NOMO-1 (cell line): ENCODE measurements at regions not wholly inside any gene's neighbourhood (a gene's known extent, or its start where the extent isn't known, plus 50 kb on each side); places are given as distances from the start of the nearest gene placed in this dataset.
A peak's percentile ranks its signal among the peaks of the same experiment; 100 is the strongest.

Experiments
- DNase-seq, 2 experiments: peaks; one replicate each; lab custom pipeline; 2025; ENCODE audit not compliant: unreplicated experiment in 2 of 2; lab: John Stamatoyannopoulos, UW

DNA sequence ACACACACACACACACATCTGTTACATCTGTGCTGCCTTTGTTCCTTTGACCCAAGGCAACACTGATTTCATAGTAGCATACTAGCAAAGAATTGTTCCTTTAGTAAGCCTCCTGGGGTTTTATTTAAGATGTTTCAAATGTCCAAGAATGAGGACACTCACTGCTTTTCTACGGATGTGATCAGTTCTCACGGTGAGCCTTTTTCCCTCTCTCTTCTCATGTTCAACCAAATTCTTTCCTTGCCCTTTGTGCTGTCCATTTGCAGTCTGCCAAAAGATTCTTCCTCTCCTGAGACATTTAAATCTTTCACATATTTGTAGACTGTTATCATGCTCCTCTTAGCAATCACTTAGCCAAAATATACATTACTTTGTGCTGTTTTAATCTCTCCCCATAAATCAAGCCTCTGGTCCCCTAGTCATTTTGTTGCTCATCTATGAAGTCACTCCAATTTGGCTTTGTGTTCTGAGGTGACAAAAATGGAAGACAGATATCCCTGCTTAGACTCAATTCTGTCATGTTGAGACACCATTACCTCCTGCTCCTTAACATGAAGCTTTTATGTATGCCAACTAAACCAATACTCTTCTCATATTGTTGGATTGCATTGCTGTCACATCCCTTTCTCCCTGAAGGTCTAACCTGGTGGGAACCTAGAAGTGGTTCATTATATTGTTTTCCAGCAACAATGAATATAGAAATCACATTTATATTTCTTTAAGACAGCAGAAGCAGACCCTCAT is 1605.3 kb upstream of the ACVR2A start:
- no peak for DNase-seq

DNA sequence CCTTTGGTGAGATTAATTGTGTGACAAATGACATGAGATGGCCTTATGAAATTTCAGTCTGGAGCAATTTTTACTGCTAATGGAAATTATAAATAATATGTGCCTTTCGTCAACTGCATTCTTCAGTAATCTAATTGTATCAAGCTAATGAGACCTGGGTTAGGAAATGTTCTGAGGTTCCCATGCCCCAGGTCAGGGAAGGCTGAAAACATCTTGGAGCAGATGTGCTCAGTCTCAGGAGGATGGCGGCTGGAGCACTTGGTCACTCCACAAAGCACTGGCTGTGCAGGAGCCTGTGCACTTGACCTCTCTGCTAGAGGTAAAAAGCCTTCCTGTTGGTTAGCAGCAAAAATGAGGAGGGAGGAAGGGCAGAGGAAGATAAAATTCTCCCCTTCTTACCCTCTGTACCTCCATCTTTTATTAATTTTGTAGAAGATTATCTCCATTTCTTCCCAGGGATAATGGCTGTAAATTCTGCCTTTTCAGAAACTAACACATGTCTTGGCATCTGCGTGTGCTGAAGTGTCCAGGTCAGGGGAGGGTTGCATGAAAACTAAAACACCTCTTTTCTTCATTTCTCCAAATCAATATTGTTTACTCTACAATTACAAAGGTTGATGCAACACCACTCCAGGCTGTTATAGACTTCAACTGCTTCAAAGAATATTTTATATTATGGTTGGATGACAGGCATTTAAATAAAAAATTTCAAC is 1606.4 kb upstream of the ACVR2A start:
- no peak for DNase-seq

GRCh38 chr2:146235158-146235557 is 1609.7 kb upstream of the ACVR2A start:
- DNase-seq = no peak

DNA sequence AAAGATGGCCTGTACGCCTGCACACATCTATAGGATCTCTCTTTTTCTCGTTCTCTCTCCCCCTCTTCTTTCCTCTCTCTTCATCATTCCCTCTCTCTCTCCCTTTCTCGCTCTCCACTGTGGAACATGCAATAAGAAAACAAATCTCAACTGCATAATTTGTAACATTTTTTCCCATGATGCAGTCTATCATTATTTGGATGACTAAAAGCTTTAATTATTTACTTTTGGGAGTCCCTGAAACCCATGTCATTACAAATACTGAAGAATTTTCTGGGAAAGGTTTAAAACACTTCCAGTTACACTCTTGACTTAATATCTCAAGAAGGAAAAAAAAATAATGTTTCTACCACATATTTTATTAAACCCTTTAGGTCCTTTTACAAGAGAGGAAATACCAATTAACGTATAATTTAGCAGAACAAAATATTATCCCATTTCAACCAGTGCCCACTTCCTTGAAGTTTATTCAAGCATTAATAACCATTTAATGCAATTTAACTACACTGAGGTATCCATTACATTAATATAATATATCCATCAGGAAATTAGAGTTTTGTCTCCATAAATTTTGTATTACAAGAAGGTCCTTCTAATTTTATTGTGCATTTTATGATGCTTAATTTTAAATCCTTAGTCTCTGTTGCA is 1615.2 kb upstream of the ACVR2A start:
- no peak for DNase-seq

- DNase-seq = peak in 1 of 2 experiments; percentile 44
Observed at GRCh38 chr2:146228466-146229058, 1616.3 kb upstream of the ACVR2A start.

DNA sequence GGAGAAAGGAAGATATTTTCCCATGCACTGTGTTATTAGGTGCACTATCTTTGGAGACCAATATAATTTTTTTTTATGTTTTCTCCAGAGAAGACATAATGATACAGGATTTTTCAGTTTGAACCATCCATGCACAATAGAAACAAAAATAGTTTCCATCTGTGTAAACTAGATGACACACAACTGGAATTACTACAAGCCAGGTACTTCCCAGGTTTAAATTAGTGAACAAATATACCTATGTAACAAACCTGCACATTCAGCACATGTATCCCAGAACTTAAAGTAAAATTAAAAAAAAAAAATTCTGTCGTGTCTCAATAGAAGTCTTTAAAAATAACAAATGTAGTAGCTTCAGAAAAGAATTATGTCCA is 1616.8 kb upstream of the ACVR2A start:
- DNase-seq = no peak

DNA sequence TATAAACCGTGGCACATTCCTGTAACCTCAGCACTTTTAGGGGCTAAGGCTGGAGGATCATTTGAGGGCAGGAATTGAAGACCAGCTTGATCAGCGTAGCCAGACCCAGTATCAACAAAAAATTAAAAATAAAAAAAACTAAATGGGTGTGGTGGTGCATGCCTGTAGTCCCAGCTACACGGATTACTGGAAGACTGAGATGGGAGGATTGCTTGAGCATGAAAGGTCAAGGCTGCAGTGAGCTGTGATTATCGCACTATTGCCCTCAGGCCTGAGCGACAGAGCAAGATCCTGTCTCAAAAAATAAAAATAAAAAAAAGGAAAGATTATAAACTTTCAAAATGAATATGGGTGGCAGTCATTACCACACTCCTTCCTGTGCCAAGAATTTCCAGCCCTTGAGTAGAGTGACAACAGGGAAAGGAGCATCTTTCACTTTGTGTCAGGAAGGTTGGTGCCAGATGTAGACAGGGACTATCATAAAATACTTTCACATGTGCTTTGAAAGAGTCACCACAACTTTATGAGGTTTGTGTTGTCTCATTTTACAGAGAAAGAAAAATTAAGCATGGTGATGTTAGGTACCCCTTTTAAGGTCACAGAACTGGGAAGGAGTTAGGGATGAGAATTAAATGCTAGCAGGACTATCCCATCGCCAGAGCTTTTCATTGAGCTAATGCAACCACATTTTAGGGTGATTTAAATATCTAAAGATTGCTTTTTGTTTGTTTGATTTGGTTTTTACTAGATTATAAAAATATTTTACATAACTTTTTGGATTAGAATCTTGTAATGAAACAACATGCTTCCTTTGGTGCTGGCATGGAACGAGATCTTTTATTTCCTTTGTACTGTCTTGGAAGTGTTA is 1617.4 kb upstream of the ACVR2A start:
- DNase-seq = no peak

DNA sequence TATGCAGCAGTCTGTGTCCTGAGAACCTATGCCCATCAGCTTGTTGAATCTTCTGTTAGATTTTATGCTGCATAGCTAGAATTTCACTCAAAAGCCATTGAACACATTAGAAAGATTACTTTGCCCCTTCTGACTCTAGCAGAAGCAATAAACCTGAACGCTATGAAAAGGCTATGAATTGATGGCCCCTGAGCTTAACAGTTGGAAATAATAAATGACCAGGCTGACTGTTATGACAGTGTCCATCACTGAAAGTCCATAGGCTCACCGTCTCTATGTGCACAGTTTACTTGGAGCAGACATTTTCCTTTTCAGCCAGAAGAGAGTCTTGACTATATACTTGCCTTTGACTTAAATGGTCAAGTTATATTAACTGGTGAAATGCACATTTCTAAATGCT is 1618.8 kb upstream of the ACVR2A start:
- DNase-seq = no peak

DNA sequence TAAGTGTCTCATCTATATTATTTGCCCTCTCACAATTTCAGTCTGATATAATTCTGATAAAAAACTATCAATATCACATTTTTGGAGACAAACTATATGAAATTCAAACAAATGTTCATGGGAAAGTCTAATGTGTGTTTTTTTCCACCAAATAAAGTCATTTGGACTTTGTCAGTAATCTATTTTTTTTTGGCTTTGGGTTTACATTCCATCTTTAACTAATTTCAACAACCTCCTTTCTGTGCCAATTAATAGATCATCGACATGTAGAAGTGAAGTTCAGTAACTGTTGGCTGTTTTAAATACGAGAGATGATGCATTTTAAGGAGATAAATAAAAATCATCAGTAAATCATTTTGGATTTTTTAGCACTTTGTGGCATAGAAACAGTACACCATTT is 1623.0 kb upstream of the ACVR2A start:
- DNase-seq = no peak

GRCh38 chr2:146220957-146221356 is 1623.9 kb upstream of the ACVR2A start:
- DNase-seq = no peak

DNA sequence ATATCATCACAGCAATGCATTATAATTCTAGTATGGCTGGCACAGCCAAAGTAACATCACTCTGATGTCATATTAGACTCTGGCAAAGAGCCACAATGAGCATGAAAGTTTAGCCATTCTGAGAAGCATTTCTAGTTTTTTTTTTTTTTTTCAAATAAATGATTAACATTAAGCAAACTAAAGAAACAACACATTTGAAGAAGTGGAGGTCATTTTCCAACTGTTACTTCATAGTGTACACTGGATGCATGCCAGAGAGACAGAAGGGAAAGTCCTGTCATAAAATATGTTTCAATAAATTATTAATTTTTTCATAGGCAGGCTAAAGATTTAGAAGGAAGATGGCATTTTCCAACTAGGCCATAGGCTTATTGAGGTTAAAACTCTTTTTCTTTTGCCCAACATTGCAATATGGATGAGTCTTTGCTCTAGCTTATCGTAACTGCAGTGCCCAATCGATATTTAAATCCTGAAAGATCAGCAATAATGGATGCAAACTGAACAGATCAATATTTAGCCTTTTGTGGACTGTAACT is 1630.4 kb upstream of the ACVR2A start:
- no peak for DNase-seq

DNA sequence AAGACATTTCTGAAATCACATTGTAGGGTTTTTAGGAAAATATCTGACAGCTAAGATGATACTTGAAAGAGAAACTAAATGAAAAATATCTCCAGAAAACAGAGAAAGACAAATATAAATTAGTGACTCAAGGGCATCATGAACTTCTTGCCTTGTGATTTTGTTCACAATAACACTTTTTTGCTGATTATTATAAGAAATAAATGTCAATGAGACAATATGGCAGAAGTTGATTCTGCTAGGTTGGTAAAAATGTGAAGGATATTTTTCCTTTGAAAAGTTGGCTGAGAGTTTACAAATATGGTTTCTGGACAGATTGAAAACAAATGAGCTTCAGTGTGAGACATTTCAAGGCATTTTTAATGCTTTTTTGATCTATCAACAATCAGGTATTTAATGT is 1631.2 kb upstream of the ACVR2A start:
- DNase-seq = no peak

GRCh38 chr2:146212602-146213001 is 1632.2 kb upstream of the ACVR2A start:
- DNase-seq = no peak

- peak; percentile 42 to 89 for DNase-seq
Observed at GRCh38 chr2:146209842-146210275, 1635.0 kb upstream of the ACVR2A start.

GRCh38 chr2:146207901-146208300 is 1636.9 kb upstream of the ACVR2A start:
- DNase-seq = no peak

DNA sequence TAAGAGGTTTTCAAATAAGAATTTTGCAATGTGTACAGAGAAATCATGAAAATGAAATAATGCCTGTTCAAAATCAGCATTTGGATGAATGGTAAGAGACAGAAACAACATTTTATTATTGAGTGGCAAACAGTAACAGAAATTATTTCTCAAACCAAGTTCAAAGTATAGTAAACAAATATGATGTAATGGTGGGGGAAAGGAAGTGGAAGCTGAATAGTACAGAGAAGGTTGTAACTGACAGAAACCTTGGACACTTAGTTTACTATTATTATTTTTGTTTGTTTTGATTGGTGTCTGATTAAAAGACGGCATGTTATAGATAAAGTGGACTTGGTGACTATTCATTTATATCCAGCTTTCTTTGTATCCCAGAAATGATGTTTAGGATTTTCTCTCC is 1637.4 kb upstream of the ACVR2A start:
- DNase-seq = no peak

GRCh38 chr2:146203064-146203624 is 1641.7 kb upstream of the ACVR2A start:
- DNase-seq = no peak

- no peak for DNase-seq
Observed at GRCh38 chr2:146193619-146194018, 1651.2 kb upstream of the ACVR2A start.

DNA sequence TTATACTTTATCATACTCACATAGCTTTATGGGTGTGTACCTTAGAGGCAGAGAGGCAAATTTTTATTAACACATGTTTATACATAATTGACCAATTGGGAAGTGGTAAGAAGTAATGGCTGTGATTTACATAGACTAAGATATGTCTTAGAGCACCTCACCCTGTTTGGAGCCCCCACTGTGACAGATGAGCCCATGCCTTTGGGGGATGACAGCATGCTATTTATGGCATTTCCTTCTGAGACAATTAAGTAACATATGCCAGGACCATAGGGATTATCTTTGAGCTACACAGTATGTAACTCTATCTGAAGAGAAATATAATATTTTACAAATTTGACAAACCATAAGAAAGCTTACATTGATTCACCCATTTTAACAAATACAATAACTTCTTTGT is 1655.3 kb upstream of the ACVR2A start:
- no peak for DNase-seq

DNA sequence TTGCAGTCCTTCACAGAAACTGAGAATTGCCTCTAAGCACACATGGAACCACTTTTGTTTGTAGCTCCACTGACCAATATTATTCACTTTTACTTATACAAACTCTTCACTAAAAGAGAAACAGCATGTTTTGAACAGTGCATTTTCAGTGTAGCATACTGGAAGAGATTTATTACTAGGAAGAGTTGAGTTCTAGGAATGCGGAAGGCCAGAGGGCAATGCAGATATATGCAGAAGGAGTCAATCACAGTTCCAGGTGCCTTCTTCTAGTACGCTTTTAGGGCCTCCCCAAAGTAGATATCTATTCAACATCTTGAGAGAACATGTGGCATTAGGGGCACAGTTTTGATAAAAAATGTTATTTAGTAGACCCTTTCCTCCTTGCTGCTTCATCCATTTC is 1654.0 kb upstream of the ZEB2 start:
- DNase-seq = no peak
